ENCODE measurements at regions not wholly inside any gene's neighbourhood (a gene's known extent, or its start where the extent isn't known, plus 50 kb on each side); places are given as distances from the start of the nearest gene placed in this dataset.

GRCh38 chr12:92466391-92467305, 236.1 kb upstream of the PLEKHG7 start (continued):
- peak; percentile 76 for TF ChIP-seq MTA3 (IDR thresholded peaks at IDR 0.05; ENCODE audit: borderline replicate concordance, low read length)
- TF ChIP-seq MTA2 (IDR thresholded peaks at IDR 0.05; ENCODE audit: low read depth) = no peak; the same call in none of the 2 replicates
- 0 out of 2 replicates have a peak, but pooled peaks have one; percentile 54 for TF ChIP-seq RCOR1 (conservative IDR thresholded peaks at IDR 0.05; ENCODE audit: low read depth, low read length)
- peak; percentile 58; the same call in 1 of the 2 replicates for TF ChIP-seq ZBED1 (IDR thresholded peaks at IDR 0.05; ENCODE audit: borderline replicate concordance)
- peak in 1 of 2 experiments; percentile 4; a peak in 1 of 4 replicates for TF ChIP-seq BHLHE40 (IDR thresholded peaks at IDR 0.05; ENCODE audit: borderline replicate concordance in 1 of 2, low read depth in 2 of 2, low read length in 1 of 2)
- TF ChIP-seq E2F8 (IDR thresholded peaks at IDR 0.05; ENCODE audit: low read depth, partially characterized antibody) = no peak
- TF ChIP-seq NRF1 (conservative IDR thresholded peaks at IDR 0.05; ENCODE audit: low read depth, low read length) = no peak
- peak; percentile 95 for TF ChIP-seq MLLT1 (IDR thresholded peaks at IDR 0.05)
- TF ChIP-seq IRF5 (IDR thresholded peaks at IDR 0.05; ENCODE audit: borderline replicate concordance) = no peak
- no peak for TF ChIP-seq SREBF1 (IDR thresholded peaks at IDR 0.05; ENCODE audit: low read length)
- peak; percentile 71 for TF ChIP-seq IKZF1 (conservative IDR thresholded peaks at IDR 0.05)
- TF ChIP-seq BRCA1 (IDR thresholded peaks at IDR 0.05; ENCODE audit: low read depth, low read length) = no peak
- TF ChIP-seq FOS (IDR thresholded peaks at IDR 0.05; ENCODE audit: borderline replicate concordance, extremely low read depth, insufficient read length) = no peak
- no peak for TF ChIP-seq RBBP5 (conservative IDR thresholded peaks at IDR 0.05)
- no peak for TF ChIP-seq ZSCAN29 (IDR thresholded peaks at IDR 0.05)
- TF ChIP-seq PAX5 (IDR thresholded peaks at IDR 0.05; ENCODE audit: borderline replicate concordance, low read depth, low read length) = peak; percentile 3; the same call in 1 of the 2 replicates
- TF ChIP-seq PML (IDR thresholded peaks at IDR 0.05; ENCODE audit: low read length) = peak; percentile 90
- TF ChIP-seq IRF3 (IDR thresholded peaks at IDR 0.05) = no peak
- peak; percentile 52; the same call in 1 of the 2 replicates for TF ChIP-seq IRF4 (IDR thresholded peaks at IDR 0.05; ENCODE audit: low read depth, low read length)
- TF ChIP-seq TBL1XR1 (IDR thresholded peaks at IDR 0.05; ENCODE audit: low read depth, low read length) = peak; percentile 4; the same call in 1 of the 2 replicates
- TF ChIP-seq NBN (IDR thresholded peaks at IDR 0.05) = peak; percentile 38; the same call in 1 of the 2 replicates
- TF ChIP-seq FOXK2 (IDR thresholded peaks at IDR 0.05) = no peak
- peak; percentile 97; the same call in 1 of the 2 replicates for TF ChIP-seq WRNIP1 (IDR thresholded peaks at IDR 0.05; ENCODE audit: borderline replicate concordance, low read depth, low read length)
- TF ChIP-seq MEF2B (IDR thresholded peaks at IDR 0.05; ENCODE audit: partially characterized antibody, poor library complexity, severe bottlenecking) = no peak

All from GM12878 (cell line).